ENCODE measurements at regions not wholly inside any gene's neighbourhood (a gene's known extent, or its start where the extent isn't known, plus 50 kb on each side); places are given as distances from the start of the nearest gene placed in this dataset.
"Not testable (repeated sequence)": the region's sequence is repeated elsewhere in the genome, so short reads cannot be mapped to it uniquely, and the experiment has no call there.

- H3K36me3 Mint-ChIP-seq, result no peaks in the 10 kb centered on the region
- no peak overlapping the region for H3K27ac Mint-ChIP-seq
- ATAC-seq, result no peak
- H3K9me3 Mint-ChIP-seq, result no peaks in the 10 kb centered on the region
- no peaks in the 10 kb centered on the region for H3K27me3 Mint-ChIP-seq
- H3K4me1 Mint-ChIP-seq, result no peaks in the 10 kb centered on the region
- no peak overlapping the region for H3K4me3 Mint-ChIP-seq
These were observed 964.0 kb downstream of the GATA3 start for GRCh38 chr10:9018195-9019173.

DNA sequence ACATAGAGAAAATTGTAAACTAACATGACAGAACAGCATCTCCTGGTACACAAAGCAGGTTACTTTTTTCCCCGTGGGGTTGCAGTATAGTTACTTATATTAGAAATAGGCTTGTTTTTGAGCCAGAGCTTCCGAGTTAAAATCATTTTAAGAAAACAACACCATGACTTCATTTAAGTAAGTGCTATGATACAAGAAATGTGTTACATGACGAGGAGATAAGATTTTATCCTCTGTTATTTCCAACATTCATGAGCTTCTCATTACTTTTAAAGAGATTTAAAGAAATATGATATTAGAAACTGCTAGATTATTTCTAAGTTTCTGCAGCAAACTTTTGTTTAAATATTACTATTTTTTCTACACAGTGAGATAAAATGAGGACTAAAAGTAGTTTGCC is 968.7 kb downstream of the GATA3 start:
- Mint-ChIP-seq H3K4me1 (no peaks in the 10 kb centered on the region), H3K27me3 (no peaks in the 10 kb centered on the region), H3K36me3 (no peaks in the 10 kb centered on the region), H3K27ac (no peak overlapping the region), H3K9me3 (no peaks in the 10 kb centered on the region), H3K4me3 (no peak overlapping the region)
- no peak for ATAC-seq

GRCh38 chr10:9024210-9024609 is 969.7 kb downstream of the GATA3 start:
- Mint-ChIP-seq H3K4me3 (no peak overlapping the region), H3K36me3 (no peaks in the 10 kb centered on the region), H3K27ac (no peak overlapping the region), H3K27me3 (no peaks in the 10 kb centered on the region), H3K4me1 (no peaks in the 10 kb centered on the region), H3K9me3 (no peaks in the 10 kb centered on the region)
- no peak for ATAC-seq

DNA sequence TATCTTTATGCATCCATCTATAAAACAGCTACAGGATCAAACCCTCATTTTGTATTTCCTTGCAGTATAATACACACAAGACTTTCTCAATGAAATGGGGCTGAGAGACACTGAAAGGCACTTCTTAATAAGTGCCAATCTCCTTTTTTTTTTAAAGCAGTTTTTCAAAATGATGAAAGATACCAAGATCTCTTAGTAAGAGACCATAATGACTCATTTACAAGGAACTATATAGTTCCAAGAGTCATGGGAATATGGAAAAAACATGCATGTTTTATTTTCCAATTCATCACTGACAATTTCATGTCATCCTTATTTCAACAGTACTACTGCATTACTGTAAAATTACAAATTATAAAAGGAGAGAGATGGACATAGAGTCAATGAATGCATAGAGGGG is 973.7 kb downstream of the GATA3 start:
- no peak for ATAC-seq
- Mint-ChIP-seq H3K27ac (no peak overlapping the region), H3K4me1 (no peaks in the 10 kb centered on the region)

DNA sequence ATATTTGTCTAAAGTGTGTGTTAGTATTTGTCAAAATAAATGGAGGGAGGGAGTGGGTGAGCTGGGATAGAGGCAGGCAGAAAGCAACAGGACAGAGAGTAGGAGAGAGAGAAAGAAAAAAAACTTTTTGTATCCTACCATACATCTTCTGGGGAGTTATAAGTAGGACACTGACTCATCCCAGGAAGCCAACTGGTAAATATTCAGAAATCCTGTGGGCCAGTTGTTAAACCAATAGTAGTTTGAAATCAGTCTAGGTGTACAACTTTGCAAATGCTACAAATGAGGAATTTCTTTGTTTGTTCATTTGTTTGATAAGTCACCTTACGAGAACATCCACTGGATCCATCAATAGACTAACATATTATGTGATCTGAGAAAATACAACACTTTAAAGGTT is 980.9 kb downstream of the GATA3 start:
- Mint-ChIP-seq H3K4me3 (no peak overlapping the region), H3K36me3 (no peaks in the 10 kb centered on the region), H3K27ac (no peak overlapping the region), H3K9me3 (peaks cover 11% of the 10 kb centered on the region), H3K4me1 (no peaks in the 10 kb centered on the region), H3K27me3 (no peaks in the 10 kb centered on the region)
- no peak for ATAC-seq

More for the DNA sequence above, 973.7 kb downstream of the GATA3 start:
- Mint-ChIP-seq H3K36me3 (no peaks in the 10 kb centered on the region), H3K27me3 (no peaks in the 10 kb centered on the region), H3K9me3 (no peaks in the 10 kb centered on the region), H3K4me3 (no peak overlapping the region)

GRCh38 chr10:9036711-9037204 is 982.3 kb downstream of the GATA3 start:
- Mint-ChIP-seq H3K36me3 (no peaks in the 10 kb centered on the region), H3K4me3 (no peak overlapping the region), H3K27me3 (no peaks in the 10 kb centered on the region), H3K9me3 (peaks cover 11% of the 10 kb centered on the region), H3K4me1 (no peaks in the 10 kb centered on the region), H3K27ac (no peak overlapping the region)
- ATAC-seq, result no peak

- no peaks in the 10 kb centered on the region for H3K4me1 Mint-ChIP-seq
- peaks cover 11% of the 10 kb centered on the region for H3K9me3 Mint-ChIP-seq
- no peaks in the 10 kb centered on the region for H3K27me3 Mint-ChIP-seq
- H3K4me3 Mint-ChIP-seq, result no peak overlapping the region
- no peaks in the 10 kb centered on the region for H3K36me3 Mint-ChIP-seq
- no peak for ATAC-seq
- H3K27ac Mint-ChIP-seq, result no peak overlapping the region
These were observed 983.7 kb downstream of the GATA3 start for GRCh38 chr10:9038146-9038714.

DNA sequence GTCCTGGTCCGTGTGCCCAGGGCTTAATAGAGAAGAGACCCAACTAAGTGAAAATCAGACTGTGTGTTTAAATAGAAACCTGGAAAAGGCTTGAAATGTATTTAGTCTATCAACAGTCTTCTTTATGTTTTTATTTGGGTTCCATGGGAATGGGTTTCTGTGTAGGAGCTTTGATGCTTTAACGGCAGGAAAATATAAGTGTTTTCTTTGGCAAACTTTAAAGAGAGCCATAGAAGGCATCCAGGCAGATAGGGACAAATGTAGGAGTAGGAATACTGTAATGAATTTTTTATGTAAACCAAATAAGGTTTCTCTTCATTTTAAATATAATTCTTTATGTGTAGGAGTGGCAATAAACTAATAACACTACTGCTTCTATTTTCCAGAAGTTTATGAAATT is 989.0 kb downstream of the GATA3 start:
- Mint-ChIP-seq H3K4me3 (no peak overlapping the region), H3K9me3 (peaks cover 5% of the 10 kb centered on the region), H3K36me3 (no peaks in the 10 kb centered on the region), H3K27ac (no peak overlapping the region), H3K4me1 (no peaks in the 10 kb centered on the region), H3K27me3 (no peaks in the 10 kb centered on the region)
- no peak for ATAC-seq

- H3K27me3 Mint-ChIP-seq, result no peaks in the 10 kb centered on the region
- H3K36me3 Mint-ChIP-seq, result no peaks in the 10 kb centered on the region
- peaks cover 2% of the 10 kb centered on the region for H3K9me3 Mint-ChIP-seq
- no peak overlapping the region for H3K4me3 Mint-ChIP-seq
- H3K27ac Mint-ChIP-seq, result no peak overlapping the region
- no peaks in the 10 kb centered on the region for H3K4me1 Mint-ChIP-seq
- no peak for ATAC-seq
These were observed 990.8 kb downstream of the GATA3 start for GRCh38 chr10:9045311-9045710.

- no peak for ATAC-seq
These were observed 997.0 kb downstream of the GATA3 start for GRCh38 chr10:9051328-9051974.

GRCh38 chr10:9052767-9053166 is 998.3 kb downstream of the GATA3 start:
- H3K27me3 Mint-ChIP-seq, result no peaks in the 10 kb centered on the region
- no peak overlapping the region for H3K4me3 Mint-ChIP-seq
- no peaks in the 10 kb centered on the region for H3K36me3 Mint-ChIP-seq
- H3K4me1 Mint-ChIP-seq, result no peaks in the 10 kb centered on the region
- ATAC-seq, result no peak
- peaks cover 6% of the 10 kb centered on the region for H3K9me3 Mint-ChIP-seq
- no peak overlapping the region for H3K27ac Mint-ChIP-seq

More at GRCh38 chr10:9051328-9051974, 997.0 kb downstream of the GATA3 start:
- no peaks in the 10 kb centered on the region for H3K27me3 Mint-ChIP-seq
- no peak overlapping the region for H3K27ac Mint-ChIP-seq
- no peaks in the 10 kb centered on the region for H3K4me1 Mint-ChIP-seq
- no peak overlapping the region for H3K4me3 Mint-ChIP-seq
- no peaks in the 10 kb centered on the region for H3K36me3 Mint-ChIP-seq
- peaks cover 4% of the 10 kb centered on the region for H3K9me3 Mint-ChIP-seq

GRCh38 chr10:9056521-9056920 is 1002.0 kb downstream of the GATA3 start:
- Mint-ChIP-seq H3K27ac (no peak overlapping the region), H3K27me3 (no peaks in the 10 kb centered on the region), H3K9me3 (peaks cover 7% of the 10 kb centered on the region), H3K36me3 (no peaks in the 10 kb centered on the region), H3K4me3 (no peak overlapping the region), H3K4me1 (no peaks in the 10 kb centered on the region)
- no peak for ATAC-seq

GRCh38 chr10:9057293-9057692 is 1002.8 kb downstream of the GATA3 start:
- H3K4me3 Mint-ChIP-seq, H3K4me1 Mint-ChIP-seq, H3K9me3 Mint-ChIP-seq, H3K36me3 Mint-ChIP-seq, H3K27ac Mint-ChIP-seq, H3K27me3 Mint-ChIP-seq, ATAC-seq: not testable (repeated sequence)

GRCh38 chr10:9060314-9060713 is 1005.8 kb downstream of the GATA3 start:
- H3K27ac Mint-ChIP-seq, result no peak overlapping the region
- no peaks in the 10 kb centered on the region for H3K4me1 Mint-ChIP-seq
- H3K4me3 Mint-ChIP-seq, result no peak overlapping the region
- peaks cover 7% of the 10 kb centered on the region for H3K9me3 Mint-ChIP-seq
- H3K27me3 Mint-ChIP-seq, result no peaks in the 10 kb centered on the region
- H3K36me3 Mint-ChIP-seq, result no peaks in the 10 kb centered on the region
- ATAC-seq, result no peak

DNA sequence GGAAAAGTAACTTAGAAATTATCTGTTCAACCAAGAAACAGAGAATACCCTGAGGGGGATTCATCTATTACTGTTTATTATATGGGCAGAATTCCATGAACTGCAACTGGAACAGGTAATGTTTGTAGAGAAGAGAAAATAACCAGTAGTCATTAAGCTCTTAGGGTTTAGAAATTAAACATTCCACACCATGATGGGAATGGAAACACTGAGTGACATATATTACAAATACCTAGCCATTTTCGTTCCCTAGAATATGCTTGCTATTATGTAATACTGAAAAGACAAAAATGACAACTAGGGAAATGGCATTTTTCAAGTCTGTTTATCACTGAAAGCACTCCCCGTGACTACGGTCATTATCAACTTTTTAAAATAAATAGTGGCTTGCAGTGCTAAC is 1007.4 kb downstream of the GATA3 start:
- H3K9me3 Mint-ChIP-seq, result peaks cover 3% of the 10 kb centered on the region
- no peaks in the 10 kb centered on the region for H3K27me3 Mint-ChIP-seq
- H3K27ac Mint-ChIP-seq, result no peak overlapping the region
- H3K36me3 Mint-ChIP-seq, result no peaks in the 10 kb centered on the region
- no peak for ATAC-seq
- H3K4me3 Mint-ChIP-seq, result no peak overlapping the region
- no peaks in the 10 kb centered on the region for H3K4me1 Mint-ChIP-seq

Data from stimulated activated memory B cell treated with anti-CD40 and anti-IgM and Interleukin-4, amounts not matched to agents 10 μg/mL and 1 μg/mL and 100 μg/mL, for 72 hours (primary cell).